Thymus (tissue), 11 donors: ENCODE measurements at regions not wholly inside any gene's neighbourhood (a gene's known extent, or its start where the extent isn't known, plus 50 kb on each side); places are given as distances from the start of the nearest gene placed in this dataset.
"Not testable (repeated sequence)": the region's sequence is repeated elsewhere in the genome, so short reads cannot be mapped to it uniquely, and the experiment has no call there.

Source experiments
- DNase-seq, 9 donors: peaks; one replicate each; pipeline ENCODE4 v3.0.0-alpha.2; 2013; ENCODE audit warnings: low spot score in 9 of 9, low read depth in 6 of 9, missing footprints in 1 of 9
- H3K27ac ChIP-seq, 2 donors: one replicate each; pipeline ENCODE4 v1.5.1; 2013; ENCODE audit warnings: control low read depth in 1 of 2, low read depth in 1 of 2, low read length in 1 of 2, mild to moderate bottlenecking in 1 of 2, moderate library complexity in 1 of 2
- H3K27me3 ChIP-seq, 2 donors: one replicate each; pipeline ENCODE4 v1.5.1; 2013; ENCODE audit warnings: low read length in 1 of 2; ENCODE audit not compliant: control insufficient read depth in 2 of 2, insufficient read depth in 1 of 2
- H3K36me3 ChIP-seq, 2 donors: one replicate each; pipeline ENCODE4 v1.5.1; 2013; ENCODE audit warnings: low read length in 1 of 2, mild to moderate bottlenecking in 1 of 2, moderate library complexity in 1 of 2; ENCODE audit not compliant: control insufficient read depth in 2 of 2, insufficient read depth in 2 of 2
- H3K4me1 ChIP-seq, 2 donors: one replicate each; pipeline ENCODE4 v1.5.1; 2013; ENCODE audit warnings: low read length in 2 of 2; ENCODE audit not compliant: control insufficient read depth in 2 of 2, insufficient read depth in 2 of 2
- H3K4me3 ChIP-seq, 2 donors: one replicate each; pipeline ENCODE4 v1.5.1; 2013; ENCODE audit warnings: low read length in 2 of 2, control low read depth in 1 of 2, mild to moderate bottlenecking in 1 of 2
- H3K9me3 ChIP-seq, 2 donors: one replicate each; pipeline ENCODE4 v1.5.1; 2013; ENCODE audit warnings: low read length in 1 of 2, mild to moderate bottlenecking in 1 of 2; ENCODE audit not compliant: control insufficient read depth in 2 of 2, insufficient read depth in 1 of 2
- WGBS: extraction: QIAGEN DNeasy Blood & Tissue Kit; methylation state at CpG from one replicate; pipeline ENCODE4 v1.1.7; 2013; 5-methylcytosine and 5-hydroxymethylcytosine counted together
- donor health status: healthy.

DNA sequence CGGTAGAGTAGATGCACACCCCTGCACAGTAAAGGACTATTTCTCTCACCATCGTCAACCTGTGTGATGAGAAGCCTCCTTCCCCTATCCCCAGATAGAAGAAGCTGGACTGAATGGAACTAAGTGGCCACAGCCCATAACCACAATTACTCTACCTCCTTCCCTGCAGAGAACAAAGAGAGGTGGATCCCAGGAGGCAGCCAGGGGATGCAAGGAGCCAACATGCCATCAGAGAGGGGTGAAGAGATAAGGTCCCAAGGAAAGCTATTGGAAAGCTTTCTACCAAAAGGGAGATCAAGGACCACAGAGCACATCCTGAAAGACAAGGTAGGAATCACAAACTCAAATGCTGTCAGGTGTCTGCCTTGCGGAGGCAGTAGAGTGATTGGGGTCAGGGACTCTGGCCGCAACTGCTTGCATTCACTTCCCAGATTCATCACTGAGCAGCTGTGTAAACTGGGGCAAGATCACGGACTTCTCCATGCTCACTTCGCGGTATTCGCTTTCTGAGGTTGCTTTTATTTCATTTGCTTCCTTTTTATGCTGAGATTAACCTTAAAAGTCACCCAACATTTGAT, 81.6 kb upstream of the MYO3A start:
- H3K27me3 ChIP-seq, result no peaks in the 10 kb centered on the region
- H3K36me3 ChIP-seq, result no peaks in the 10 kb centered on the region
- no peak for DNase-seq
- H3K27ac ChIP-seq, result no peak overlapping the region
- no peaks in the 10 kb centered on the region for H3K4me1 ChIP-seq
- WGBS, result 88% methylated on average over 8 of the region's 8 CpGs
- no peaks in the 10 kb centered on the region for H3K9me3 ChIP-seq
- no peak overlapping the region for H3K4me3 ChIP-seq

DNA sequence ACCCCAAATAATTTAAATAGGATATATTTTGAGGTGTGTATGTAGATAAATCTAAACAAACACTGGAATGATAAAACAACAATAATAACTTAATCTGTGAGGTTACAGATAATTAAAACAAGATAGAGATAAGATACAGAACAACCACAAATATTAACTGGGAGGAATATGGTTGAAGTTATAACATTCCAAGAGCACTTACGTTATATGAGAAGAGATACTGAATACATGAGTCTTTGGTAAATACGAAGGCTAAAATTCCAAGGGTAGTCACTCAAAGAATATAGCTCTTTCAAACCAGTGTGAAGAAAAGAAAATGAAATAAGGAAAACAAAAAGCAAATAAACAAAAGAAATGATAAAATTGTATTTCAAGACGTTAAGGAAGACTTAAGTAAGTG, 76.0 kb upstream of the MYO3A start:
- Histone ChIP-seq H3K9me3 (no peaks in the 10 kb centered on the region), H3K4me3 (no peak overlapping the region), H3K27ac (no peak overlapping the region), H3K36me3 (no peaks in the 10 kb centered on the region), H3K4me1 (no peaks in the 10 kb centered on the region), H3K27me3 (no peaks in the 10 kb centered on the region)
- WGBS, result 88% methylated on average over 3 of the region's 3 CpGs
- no peak for DNase-seq

GRCh38 chr10:25865267-25865666, 68.8 kb upstream of the MYO3A start:
- Histone ChIP-seq H3K27me3 (no peaks in the 10 kb centered on the region), H3K36me3 (no peaks in the 10 kb centered on the region), H3K9me3 (no peaks in the 10 kb centered on the region), H3K4me3 (no peak overlapping the region), H3K4me1 (no peaks in the 10 kb centered on the region), H3K27ac (no peak overlapping the region)
- no peak for DNase-seq

- H3K27me3 ChIP-seq, result no peaks in the 10 kb centered on the region
- H3K9me3 ChIP-seq, result no peaks in the 10 kb centered on the region
- no peak overlapping the region for H3K27ac ChIP-seq
- no peak for DNase-seq
- no peaks in the 10 kb centered on the region for H3K4me1 ChIP-seq
- H3K36me3 ChIP-seq, result no peaks in the 10 kb centered on the region
- 85% methylated on average over 3 of the region's 3 CpGs for WGBS
- H3K4me3 ChIP-seq, result no peak overlapping the region
Observed at GRCh38 chr10:25867321-25867720, 66.7 kb upstream of the MYO3A start.

GRCh38 chr10:25869067-25869591, 64.9 kb upstream of the MYO3A start:
- Histone ChIP-seq H3K27me3 (no peaks in the 10 kb centered on the region), H3K9me3 (no peaks in the 10 kb centered on the region), H3K36me3 (no peaks in the 10 kb centered on the region), H3K27ac (no peak overlapping the region), H3K4me3 (no peak overlapping the region), H3K4me1 (no peaks in the 10 kb centered on the region)
- no peak for DNase-seq
- WGBS, result 94% methylated on average over 7 of the region's 7 CpGs

DNA sequence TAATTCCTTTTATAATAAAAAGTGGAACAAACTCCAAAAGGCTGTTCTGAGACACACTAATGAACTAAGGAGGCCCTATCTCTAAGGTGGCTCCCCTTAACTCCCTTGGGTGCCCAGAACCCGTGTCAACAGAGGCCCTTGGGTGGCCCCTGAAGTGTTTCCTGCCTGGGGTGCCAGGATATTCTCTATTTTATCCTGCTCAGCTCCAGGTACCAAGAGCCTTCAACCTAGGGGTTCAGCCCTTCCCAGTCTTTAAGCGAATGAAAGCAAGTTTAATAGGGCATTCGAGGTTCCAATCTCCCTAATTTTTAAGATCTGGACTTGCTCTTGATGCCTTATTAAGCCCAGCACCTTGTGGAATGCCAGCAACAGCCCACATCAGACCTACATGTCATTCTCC, 64.4 kb upstream of the MYO3A start:
- no peak overlapping the region for H3K27ac ChIP-seq
- WGBS, result 84% methylated on average over 3 of the region's 3 CpGs

GRCh38 chr10:25874402-25874801, 59.6 kb upstream of the MYO3A start:
- H3K9me3 ChIP-seq, H3K27me3 ChIP-seq, H3K4me3 ChIP-seq, H3K4me1 ChIP-seq, H3K36me3 ChIP-seq, DNase-seq, H3K27ac ChIP-seq: not testable (repeated sequence)
- 85% methylated on average over 2 of the region's 2 CpGs for WGBS

More for the DNA sequence above, 64.4 kb upstream of the MYO3A start:
- no peak for DNase-seq
- Histone ChIP-seq H3K36me3 (no peaks in the 10 kb centered on the region), H3K4me3 (no peak overlapping the region), H3K27me3 (no peaks in the 10 kb centered on the region), H3K9me3 (no peaks in the 10 kb centered on the region), H3K4me1 (no peaks in the 10 kb centered on the region)

DNA sequence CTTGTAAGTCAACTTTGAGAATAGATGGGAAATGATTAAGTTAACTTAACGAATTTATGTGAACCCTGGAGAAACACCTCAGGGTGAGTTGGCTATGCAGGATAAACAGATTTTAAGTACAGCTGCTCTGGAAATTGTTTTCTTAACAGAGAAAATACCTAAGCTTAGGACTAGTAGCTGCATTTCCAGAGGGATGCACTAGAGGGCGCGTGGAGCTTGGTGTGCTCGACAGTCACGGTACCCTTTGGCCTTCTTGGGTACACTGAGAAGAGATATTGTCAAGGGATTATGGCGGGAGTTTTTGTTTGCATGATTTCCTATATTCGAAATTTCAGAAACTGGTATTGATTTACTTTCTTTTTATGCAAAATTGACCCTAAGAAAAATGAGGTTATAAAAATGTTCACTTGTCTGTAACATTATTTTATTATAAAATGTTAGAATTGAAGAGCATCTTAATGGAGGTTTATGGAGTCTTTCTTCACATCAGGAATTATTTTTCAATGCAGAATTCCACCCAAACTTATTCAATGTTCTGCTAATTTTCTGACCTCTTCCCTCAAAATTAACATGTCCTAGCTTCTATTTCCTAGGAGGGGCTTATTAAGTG, 58.4 kb upstream of the MYO3A start:
- H3K27me3 ChIP-seq, result no peaks in the 10 kb centered on the region
- peak; percentile 27 to 78 (median 52) for DNase-seq
- WGBS, result 4% methylated on average over 7 of the region's 7 CpGs
- no peak overlapping the region for H3K27ac ChIP-seq
- H3K36me3 ChIP-seq, result no peaks in the 10 kb centered on the region
- H3K4me3 ChIP-seq, result no peak overlapping the region
- no peaks in the 10 kb centered on the region for H3K9me3 ChIP-seq
- no peaks in the 10 kb centered on the region for H3K4me1 ChIP-seq

DNA sequence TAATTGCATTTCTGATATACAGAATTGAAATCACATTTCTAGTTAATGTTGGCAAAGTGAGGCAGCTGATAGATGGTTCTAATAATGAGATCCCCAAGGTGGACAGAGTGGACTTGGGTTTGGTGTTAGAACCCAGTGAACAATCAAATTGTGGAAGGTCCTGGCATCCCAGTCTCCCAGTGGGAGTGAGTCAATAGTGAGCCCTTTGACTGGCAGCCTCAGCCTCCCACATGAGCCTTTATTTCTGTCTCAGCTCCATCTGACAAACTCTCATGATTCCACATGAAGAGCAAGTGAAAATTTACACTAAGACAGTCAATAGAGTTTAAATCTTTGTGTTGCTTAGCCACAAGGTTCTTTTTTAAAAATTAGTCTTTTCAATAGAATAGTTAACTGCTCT, 56.7 kb upstream of the MYO3A start:
- H3K27ac ChIP-seq, result no peak overlapping the region
- H3K27me3 ChIP-seq, result no peaks in the 10 kb centered on the region
- no peaks in the 10 kb centered on the region for H3K4me1 ChIP-seq
- H3K9me3 ChIP-seq, result no peaks in the 10 kb centered on the region
- DNase-seq, result no peak
- no peaks in the 10 kb centered on the region for H3K36me3 ChIP-seq
- H3K4me3 ChIP-seq, result no peak overlapping the region
